Stimulated activated CD4-positive, alpha-beta T cell treated with anti-CD3 and anti-CD28 coated beads, Interleukin-1b, Interleukin-23, amount 100 ng/mL, for 48 hours (primary cell): ENCODE measurements at regions not wholly inside any gene's neighbourhood (a gene's known extent, or its start where the extent isn't known, plus 50 kb on each side); places are given as distances from the start of the nearest gene placed in this dataset.
A peak's percentile ranks its signal among the peaks of the same experiment; 100 is the strongest.
"Not testable (repeated sequence)": the region's sequence is repeated elsewhere in the genome, so short reads cannot be mapped to it uniquely, and the experiment has no call there.

Experiments
- DNase-seq: peaks from one replicate; pipeline ENCODE4 v3.0.0-alpha.2; 2020

DNA sequence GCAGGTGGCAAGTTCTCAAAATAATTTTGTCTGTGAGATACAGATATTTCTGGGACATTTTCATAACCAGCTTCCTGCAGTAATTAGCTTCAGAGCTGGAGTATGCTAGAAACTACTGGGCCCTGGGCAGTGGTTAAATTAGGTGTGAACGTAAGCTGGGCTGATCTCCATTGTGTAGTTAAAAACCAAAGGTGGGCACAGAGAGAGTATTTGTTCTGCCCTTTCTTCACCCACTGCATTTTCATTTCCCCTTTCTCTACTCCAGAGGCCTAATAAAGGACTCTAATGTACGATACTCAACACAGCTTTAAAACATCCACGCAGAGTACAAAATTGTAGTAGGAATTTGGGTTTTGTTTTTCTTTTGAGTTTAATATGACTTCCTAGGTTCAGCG is 252.7 kb downstream of the SPRY1 start:
- no peak for DNase-seq

- DNase-seq, result no peak
These were observed 253.2 kb downstream of the SPRY1 start for GRCh38 chr4:123649645-123650391.

DNA sequence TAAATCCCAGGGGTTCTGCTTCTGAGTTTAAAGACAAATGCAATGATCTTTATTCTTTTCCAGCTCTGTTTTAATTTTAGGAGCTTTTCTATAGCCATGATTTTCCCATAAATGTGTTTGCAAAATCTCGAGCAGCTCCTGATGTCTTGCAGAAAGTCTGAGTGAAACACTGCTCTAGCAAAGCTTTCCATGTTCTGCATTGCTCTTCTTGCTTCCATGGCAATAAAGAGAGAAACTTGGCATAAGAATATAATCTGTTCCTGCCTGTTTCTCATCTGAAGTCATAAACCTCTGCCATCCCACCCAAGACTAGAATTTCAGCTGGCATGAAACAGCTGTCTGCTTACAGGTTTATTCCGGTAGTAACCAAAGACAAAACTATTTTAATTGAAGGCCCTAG is 254.5 kb downstream of the SPRY1 start:
- no peak for DNase-seq

DNA sequence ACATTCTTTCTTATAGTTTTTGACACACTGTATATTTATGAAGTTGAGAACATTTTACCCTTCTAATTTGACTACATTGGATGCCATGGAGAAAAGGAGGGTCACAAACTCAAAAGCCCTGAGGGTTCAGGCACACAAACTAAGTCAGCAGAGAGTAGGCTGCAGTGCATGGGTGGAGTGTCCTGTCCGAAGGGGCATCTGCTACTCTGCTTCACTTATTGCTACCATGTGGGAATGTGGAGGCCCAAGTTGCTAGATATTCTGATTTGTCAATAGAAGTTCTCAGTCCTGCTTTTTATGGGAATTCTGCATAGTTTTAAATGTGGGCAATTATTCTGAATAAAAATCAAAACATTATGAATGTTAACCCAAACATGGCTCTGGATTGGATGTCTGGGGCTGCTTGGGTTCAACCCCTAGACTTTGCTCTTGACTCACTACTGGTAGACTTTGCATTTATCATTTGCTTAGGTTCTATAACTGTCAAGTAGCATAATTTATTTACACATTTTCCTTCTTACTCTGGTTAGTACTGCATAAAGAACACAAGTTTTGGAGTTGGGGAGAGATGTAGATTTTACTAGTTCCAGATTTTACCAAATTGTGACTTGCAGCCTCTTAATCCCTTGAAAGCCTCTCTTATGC is 255.1 kb downstream of the SPRY1 start:
- no peak for DNase-seq

GRCh38 chr4:123652476-123652875 is 255.9 kb downstream of the SPRY1 start:
- DNase-seq, result no peak

GRCh38 chr4:123653236-123653635 is 256.6 kb downstream of the SPRY1 start:
- no peak for DNase-seq

DNA sequence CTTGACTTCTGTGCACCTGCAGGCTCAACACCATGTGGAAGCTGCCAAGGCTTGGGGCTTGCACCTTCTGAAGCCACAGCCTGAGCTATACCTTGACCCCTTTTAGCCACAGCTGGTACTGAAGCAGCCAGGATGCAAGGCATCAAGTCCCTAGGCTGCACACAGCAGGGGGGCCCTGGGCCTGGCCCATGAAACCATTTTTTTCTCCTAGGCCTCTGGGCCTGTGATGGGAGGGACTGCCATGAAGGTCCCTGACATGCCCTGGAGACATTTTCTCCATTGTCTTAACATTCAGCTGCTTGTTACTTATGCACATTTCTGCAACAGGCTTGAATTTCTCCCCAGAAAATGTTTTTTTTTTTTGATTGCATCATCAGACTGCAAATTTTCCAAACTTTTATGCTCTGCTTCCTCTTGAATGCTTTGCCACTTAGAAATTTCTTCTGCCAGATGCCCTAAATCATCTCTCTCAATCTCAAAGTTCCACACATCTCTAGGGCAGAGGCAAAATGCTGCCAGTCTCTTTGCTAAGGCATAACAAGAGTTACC is 260.2 kb downstream of the SPRY1 start:
- DNase-seq, result not testable (repeated sequence)

DNA sequence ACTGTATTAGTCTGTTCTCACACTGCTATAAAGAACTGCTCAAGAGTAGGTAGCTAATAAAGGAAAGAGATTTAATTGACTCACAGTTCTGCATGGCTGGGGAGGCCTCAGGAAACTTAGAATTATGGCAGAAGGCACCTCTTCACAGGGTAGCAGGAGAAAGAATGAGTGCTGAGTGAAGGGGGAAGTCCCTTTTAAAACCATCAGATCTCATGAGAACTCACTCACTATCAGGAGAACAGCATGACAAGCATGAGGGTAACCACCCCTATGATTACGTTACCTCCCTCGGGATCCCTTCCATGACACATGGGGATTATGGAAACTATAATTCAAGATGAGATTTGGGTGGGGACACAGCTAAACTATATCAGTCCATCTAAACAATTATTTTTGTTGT is 261.0 kb downstream of the SPRY1 start:
- not testable (repeated sequence) for DNase-seq

DNA sequence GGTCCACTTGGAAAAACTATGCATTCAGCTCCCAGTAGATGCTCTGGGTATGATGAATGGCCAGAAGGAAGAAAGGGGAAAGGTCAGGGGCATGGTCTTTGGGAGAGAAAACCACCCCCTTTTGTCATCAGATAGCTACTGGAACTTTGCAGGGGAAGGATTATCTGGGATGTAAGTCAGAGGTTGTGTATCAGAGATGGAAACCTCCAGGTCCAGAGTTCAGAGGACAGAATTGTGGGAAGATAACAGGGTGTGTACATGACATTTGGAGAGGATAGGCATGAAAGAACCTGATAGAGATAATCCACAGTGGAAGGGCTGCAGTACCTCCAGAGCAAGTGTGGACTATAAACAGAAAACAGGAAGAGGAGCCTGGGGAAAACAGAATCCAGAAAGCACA is 262.7 kb downstream of the SPRY1 start:
- no peak for DNase-seq

GRCh38 chr4:123659730-123660129 is 263.1 kb downstream of the SPRY1 start:
- no peak for DNase-seq

DNA sequence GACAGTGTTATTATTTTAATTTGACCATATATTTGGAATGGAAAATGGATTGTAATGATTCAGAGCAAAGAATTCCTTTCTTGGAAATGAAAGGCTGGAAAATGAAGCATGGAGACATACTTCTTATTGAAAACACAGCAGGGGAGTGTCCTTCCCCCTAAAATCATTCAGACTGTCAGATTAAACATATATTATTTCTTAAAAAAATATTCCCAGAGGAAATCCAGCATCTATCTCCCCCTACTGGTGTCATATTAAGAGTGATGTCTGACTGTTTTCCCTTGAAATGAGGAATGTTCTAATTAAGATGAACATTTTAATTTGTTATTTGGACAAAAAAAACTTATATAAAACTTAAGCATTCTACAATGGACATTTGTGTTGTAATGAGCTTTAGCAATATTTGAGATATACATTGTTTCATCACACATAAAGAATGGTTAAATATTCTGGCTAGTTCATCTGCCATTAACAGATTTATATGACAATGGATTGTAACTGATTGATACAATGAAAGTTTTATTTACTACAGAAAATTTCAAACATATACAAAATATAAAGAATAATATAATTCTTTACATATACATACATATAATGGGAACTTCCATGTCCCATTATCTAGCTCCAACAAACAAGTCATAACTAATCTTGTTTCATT is 264.6 kb downstream of the SPRY1 start:
- no peak for DNase-seq

GRCh38 chr4:123662827-123663226 is 266.2 kb downstream of the SPRY1 start:
- no peak for DNase-seq

- no peak for DNase-seq
These were observed 269.9 kb downstream of the SPRY1 start for GRCh38 chr4:123666486-123666885.

GRCh38 chr4:123667496-123667895 is 270.9 kb downstream of the SPRY1 start:
- DNase-seq, result no peak

GRCh38 chr4:123667991-123668390 is 271.4 kb downstream of the SPRY1 start:
- DNase-seq, result no peak

DNA sequence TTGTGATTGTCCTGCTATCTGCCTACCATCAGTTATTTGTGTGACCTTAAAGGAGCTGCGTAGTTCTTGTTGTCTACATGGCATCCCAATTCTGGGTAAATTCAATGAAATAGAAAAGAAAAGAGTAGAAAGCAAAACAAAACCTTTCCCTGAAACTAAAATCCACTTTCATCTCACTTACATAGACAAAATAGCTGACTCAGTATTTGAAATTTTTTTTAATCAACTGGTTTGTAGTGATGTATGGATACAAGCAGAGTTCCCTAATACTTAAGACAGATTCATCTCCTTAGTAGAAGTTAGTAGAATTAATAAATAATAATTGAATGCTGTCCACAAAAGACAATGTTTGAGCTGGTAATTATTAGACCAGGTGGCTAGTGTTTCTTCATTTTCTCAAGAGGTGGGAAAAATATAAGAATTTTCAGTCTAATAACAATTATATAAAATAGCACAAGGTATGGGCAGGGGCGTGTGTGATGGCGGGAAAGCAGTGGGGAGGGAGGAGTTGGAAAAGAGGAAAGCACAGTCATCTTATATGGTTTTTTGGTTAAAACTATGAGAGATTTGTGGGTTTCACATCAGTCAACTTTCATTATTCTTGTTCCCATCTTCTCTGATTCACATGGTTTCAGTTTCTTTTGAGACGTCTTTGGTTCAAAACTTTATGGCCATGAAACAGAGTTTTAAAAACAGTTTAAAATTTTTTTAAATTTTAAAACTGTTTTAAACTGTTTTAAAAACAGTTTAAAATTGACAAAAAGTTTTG is 275.2 kb downstream of the SPRY1 start:
- peak; percentile 37 for DNase-seq

DNA sequence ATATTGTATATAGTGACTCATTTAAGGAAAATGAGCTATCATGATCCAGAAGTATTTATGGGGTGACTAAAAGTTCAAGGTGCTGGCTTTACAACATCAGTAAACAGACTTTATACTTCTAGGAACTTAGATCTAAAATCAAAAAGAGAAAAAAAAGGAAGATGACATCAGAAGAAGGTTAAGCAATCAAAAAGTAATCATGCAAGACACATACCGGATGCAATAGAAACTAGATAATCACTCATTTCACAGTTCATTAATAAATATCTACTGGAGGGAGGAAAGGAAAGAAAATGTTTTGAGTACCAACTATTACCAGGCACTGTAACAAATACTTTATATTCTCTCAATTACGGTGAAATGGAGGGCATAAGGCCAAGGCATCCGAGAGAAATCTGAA is 276.4 kb downstream of the SPRY1 start:
- no peak for DNase-seq

DNA sequence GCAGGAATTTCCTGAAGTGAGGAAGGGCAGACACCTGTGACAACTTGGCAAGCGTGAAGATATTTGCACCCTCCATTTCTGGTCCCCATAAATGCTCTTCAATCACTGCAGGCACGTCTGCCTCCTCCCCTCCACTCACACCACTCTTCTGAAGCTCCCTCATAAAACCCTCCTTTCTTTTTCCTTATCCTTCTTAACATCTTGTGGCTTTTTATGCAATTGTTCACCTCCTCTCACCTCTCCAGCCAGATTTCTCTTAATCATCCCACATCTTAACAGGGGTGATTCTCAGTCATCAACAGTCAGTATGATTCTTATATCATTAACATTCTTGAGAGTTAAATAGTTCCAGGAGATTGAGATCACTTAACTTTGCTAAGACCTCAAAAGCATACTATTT is 277.4 kb downstream of the SPRY1 start:
- no peak for DNase-seq

- no peak for DNase-seq
These were observed 278.3 kb downstream of the SPRY1 start for GRCh38 chr4:123674762-123675465.

DNA sequence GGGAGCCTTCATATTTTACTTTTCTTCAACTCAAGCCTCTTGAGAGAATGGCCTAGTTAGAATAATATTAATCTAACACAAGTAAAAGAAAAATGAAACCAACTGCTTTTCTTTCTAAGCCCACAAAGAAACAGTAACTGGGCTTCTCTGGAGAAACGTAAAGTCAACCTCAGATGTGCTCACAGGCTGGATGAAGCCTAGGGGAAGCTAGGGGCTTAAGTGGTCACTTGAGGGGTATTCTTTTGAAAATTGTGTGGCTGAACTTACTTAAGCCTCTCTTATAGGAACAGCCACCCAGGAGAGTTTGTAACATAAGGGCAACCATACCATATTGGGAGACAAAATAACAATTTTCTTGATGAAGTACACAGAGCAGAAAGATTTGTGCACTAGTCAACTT is 279.0 kb downstream of the SPRY1 start:
- DNase-seq, result no peak

GRCh38 chr4:123676071-123676889 is 279.7 kb downstream of the SPRY1 start:
- no peak for DNase-seq

- no peak for DNase-seq
These were observed 280.3 kb downstream of the SPRY1 start for GRCh38 chr4:123676890-123677229.
